WTC11 (cell line): ENCODE measurements at regions not wholly inside any gene's neighbourhood (a gene's known extent, or its start where the extent isn't known, plus 50 kb on each side); places are given as distances from the start of the nearest gene placed in this dataset.

Source experiments
- ATAC-seq: fragments of 200-7000 bp; cut with Tn5 transposase; 2 replicates; pipeline ENCODE4 v1.10.0; 2021; ENCODE audit warnings: mild to moderate bottlenecking, moderate library complexity
- CTCF ChIA-PET: fragments of 300-600 bp; sonication (Branson Sonifier 250); formaldehyde crosslinking; loops from one replicate; lab custom pipeline; 2021; ENCODE audit warnings: antibody characterized with exemption; lab: Charles Lee
- POLR2A ChIA-PET: fragments of 350-600 bp; sonication (Branson Sonifier 250); formaldehyde crosslinking; loops from one replicate; lab custom pipeline; 2021; ENCODE audit warnings: antibody characterized with exemption; lab: Charles Lee
- DNase-seq: peaks from one replicate; pipeline ENCODE4 v3.0.0; 2021; ENCODE audit warnings: low spot score
- H3K27ac Mint-ChIP-seq: 2 replicates; pipeline ENCODE4 v1.8.0; 2021; ENCODE audit warnings: mixed read lengths
- H3K27me3 Mint-ChIP-seq: 2 replicates; pipeline ENCODE4 v1.8.0; 2021; ENCODE audit warnings: low read depth, mild to moderate bottlenecking, moderate library complexity, mixed read lengths
- H3K36me3 Mint-ChIP-seq: 2 replicates; pipeline ENCODE4 v1.8.0; 2021; ENCODE audit warnings: mixed read lengths
- H3K4me1 Mint-ChIP-seq: 2 replicates; pipeline ENCODE4 v1.8.0; 2022; ENCODE audit warnings: mixed read lengths
- H3K4me3 Mint-ChIP-seq: 2 replicates; pipeline ENCODE4 v1.8.0; 2021; ENCODE audit warnings: mild to moderate bottlenecking, moderate library complexity, mixed read lengths
- H3K9me3 Mint-ChIP-seq: 2 replicates; pipeline ENCODE4 v1.8.0; 2021; ENCODE audit warnings: mixed read lengths
- ATF1 ChIP-seq: sonication (generic); formaldehyde crosslinking; IDR thresholded peaks from 2 replicates; pipeline ENCODE4 v1.8.1; 2023; ENCODE audit warnings: mild to moderate bottlenecking, moderate library complexity, missing genetic modification reagents
- CBFB ChIP-seq: sonication (generic); formaldehyde crosslinking; IDR thresholded peaks from 2 replicates; pipeline ENCODE4 v1.8.1; 2022; ENCODE audit warnings: mild to moderate bottlenecking, low read depth, missing genetic modification reagents
- CREM ChIP-seq: sonication (generic); formaldehyde crosslinking; IDR thresholded peaks from 2 replicates; pipeline ENCODE4 v1.8.1; 2022; ENCODE audit warnings: mild to moderate bottlenecking, missing genetic modification reagents, moderate library complexity
- E2F1 ChIP-seq: sonication (generic); formaldehyde crosslinking; IDR thresholded peaks from 2 replicates; pipeline ENCODE4 v1.8.0; 2022; ENCODE audit warnings: mild to moderate bottlenecking, missing genetic modification reagents
- FOXJ3 ChIP-seq: sonication (generic); formaldehyde crosslinking; IDR thresholded peaks from 2 replicates; pipeline ENCODE4 v1.9.0; 2021; ENCODE audit warnings: missing genetic modification reagents, mild to moderate bottlenecking, borderline replicate concordance
- IRF2 ChIP-seq: sonication (generic); formaldehyde crosslinking; IDR thresholded peaks from 2 replicates; pipeline ENCODE4 v1.8.0; 2022; ENCODE audit warnings: low read depth, missing genetic modification reagents, borderline replicate concordance
- MAX ChIP-seq: sonication (generic); formaldehyde crosslinking; IDR thresholded peaks from 2 replicates; pipeline ENCODE4 v1.8.0; 2022; ENCODE audit warnings: mild to moderate bottlenecking, missing genetic modification reagents
- PRDM15 ChIP-seq: sonication (generic); formaldehyde crosslinking; IDR thresholded peaks from 2 replicates; pipeline ENCODE4 v1.8.0; 2022; ENCODE audit warnings: missing genetic modification reagents
- STAT6 ChIP-seq: sonication (generic); formaldehyde crosslinking; conservative IDR thresholded peaks from 2 replicates; pipeline ENCODE4 v1.8.1; 2023; ENCODE audit warnings: mild to moderate bottlenecking, low read depth, missing genetic modification reagents, moderate library complexity
- TP53 ChIP-seq: sonication (generic); formaldehyde crosslinking; IDR thresholded peaks from 2 replicates; pipeline ENCODE4 v1.8.1; 2023; ENCODE audit warnings: mild to moderate bottlenecking, missing genetic modification reagents
- ZNF121 ChIP-seq: sonication (generic); formaldehyde crosslinking; IDR thresholded peaks from 2 replicates; pipeline ENCODE4 v1.8.0; 2023; ENCODE audit warnings: missing genetic modification reagents
- ZNF263 ChIP-seq: sonication (generic); formaldehyde crosslinking; IDR thresholded peaks from 2 replicates; pipeline ENCODE4 v1.8.1; 2022; ENCODE audit warnings: low read depth, mild to moderate bottlenecking, moderate library complexity, missing genetic modification reagents
- ZNF423 ChIP-seq: fragments of 250-450 bp; sonication (Bioruptor Pico); IDR thresholded peaks from 2 replicates; pipeline ENCODE4 v2.1.2; 2022; ENCODE audit warnings: mild to moderate bottlenecking, moderate library complexity

- Mint-ChIP-seq H3K36me3 (no peaks in the 10 kb centered on the region), H3K27me3 (no peaks in the 10 kb centered on the region), H3K9me3 (0 out of 2 replicates have a peak, but pooled peaks cover 5% of the 10 kb centered on the region), H3K27ac (0 out of 2 replicates have a peak overlapping the region, but pooled peaks have one; percentile 15), H3K4me3 (no peak overlapping the region), H3K4me1 (peaks cover 49% of the 10 kb centered on the region)
- no peak for DNase-seq
- no peak for ATAC-seq
- ChIA-PET CTCF (no interaction called here), POLR2A (no interaction called here)
- TF ChIP-seq CREM (no peak), TP53 (no peak), MAX (CRISPR knock-in tag) (no peak)
Measured at GRCh38 chr4:31041853-31042252, 321.7 kb downstream of the PCDH7 start.

GRCh38 chr4:31043382-31044062, 323.4 kb downstream of the PCDH7 start:
- Mint-ChIP-seq H3K9me3 (0 out of 2 replicates have a peak, but pooled peaks cover 5% of the 10 kb centered on the region), H3K27ac (peak overlapping the region; percentile 23), H3K36me3 (no peaks in the 10 kb centered on the region), H3K4me3 (peak overlapping the region; percentile 18; the same call in 1 of the 2 replicates), H3K27me3 (no peaks in the 10 kb centered on the region), H3K4me1 (peaks cover 49% of the 10 kb centered on the region)
- DNase-seq (no peak), ATAC-seq (peak; percentile 87)
- ChIA-PET POLR2A (no interaction called here), CTCF (no interaction called here)
- no peak for TF ChIP-seq STAT6
- TF ChIP-seq ATF1 (CRISPR knock-in tag) = no peak
- TF ChIP-seq E2F1 (CRISPR knock-in tag) = no peak
- no peak for TF ChIP-seq ZNF263 (CRISPR knock-in tag)
- TF ChIP-seq PRDM15 (CRISPR knock-in tag) = no peak
- TF ChIP-seq CBFB (CRISPR knock-in tag) = no peak
- no peak for TF ChIP-seq ZNF423

- TF ChIP-seq ZNF121 (CRISPR knock-in tag) (no peak), PRDM15 (CRISPR knock-in tag) (no peak), FOXJ3 (CRISPR knock-in tag) (no peak), IRF2 (CRISPR knock-in tag) (no peak)
- no peak overlapping the region for H3K4me3 Mint-ChIP-seq
- ChIA-PET POLR2A (interaction anchor here (1.0 kb wide), 1 partner anchor 328 kb away, joined by 3 read pairs; no protein-coding TSS in a partner anchor), CTCF (interaction anchor here (0.7 to 2.0 kb wide), 7 partner anchors 9 to 326 kb away, joined by 3 to 4 read pairs (median 3); no protein-coding TSS in a partner anchor)
- H3K27ac Mint-ChIP-seq = no peak overlapping the region
- H3K27me3 Mint-ChIP-seq = no peaks in the 10 kb centered on the region
- H3K9me3 Mint-ChIP-seq = no peaks in the 10 kb centered on the region
- no peaks in the 10 kb centered on the region for H3K36me3 Mint-ChIP-seq
- peaks cover 47% of the 10 kb centered on the region for H3K4me1 Mint-ChIP-seq
- ATAC-seq (no peak), DNase-seq (no peak)
Measured at GRCh38 chr4:31045151-31045550, 325.0 kb downstream of the PCDH7 start.
